Ascending aorta (tissue), 2 donors: ENCODE measurements at regions not wholly inside any gene's neighbourhood (a gene's known extent, or its start where the extent isn't known, plus 50 kb on each side); places are given as distances from the start of the nearest gene placed in this dataset.

Experiments used
- DNase-seq, 2 donors: peaks; one replicate each; pipeline ENCODE4 v3.0.0-alpha.2; 2019; ENCODE audit warnings: low spot score in 2 of 2
- H3K27ac ChIP-seq, 2 donors: fragments of 200-600 bp; sonication (generic); one replicate each; pipeline ENCODE4 v1.5.1; 2016 to 2017; ENCODE audit warnings: mild to moderate bottlenecking in 1 of 2
- H3K27me3 ChIP-seq: fragments of 200-600 bp; sonication (generic); one replicate; pipeline ENCODE4 v1.5.1; 2017
- H3K36me3 ChIP-seq, 2 donors: fragments of 200-600 bp; sonication (generic); one replicate each; pipeline ENCODE4 v1.5.1; 2016
- H3K4me1 ChIP-seq, 2 donors: fragments of 200-600 bp; sonication (generic); one replicate each; pipeline ENCODE4 v1.5.1; 2016 to 2017; ENCODE audit warnings: mild to moderate bottlenecking in 1 of 2
- H3K4me3 ChIP-seq, 2 donors: fragments of 200-600 bp; sonication (generic); one replicate each; pipeline ENCODE4 v1.5.1; 2016 to 2017; ENCODE audit warnings: mild to moderate bottlenecking in 1 of 2
- H3K9me3 ChIP-seq, 2 donors: fragments of 200-600 bp; sonication (generic); one replicate each; pipeline ENCODE4 v1.5.1; 2016
- intact Hi-C: fragments of 100-400 bp; cut with DNase I; formaldehyde crosslinking; loops from one replicate; pipeline ENCODE4 v1.15.1; 2023
- TF ChIP-seq, protein P1 (sequence below), 3 experiments: fragments of 200-600 bp in 2 of 3; fragments of 450-650 bp in 1 of 3; sonication (generic) in 2 of 3; IDR thresholded peaks; one replicate each; pipeline ENCODE4 v1.5.1; 2016 to 2019; ENCODE audit warnings: antibody characterized with exemption in 3 of 3, mild to moderate bottlenecking in 1 of 3, moderate library complexity in 1 of 3

- no peak for DNase-seq
- H3K27me3 ChIP-seq: no peaks in the 10 kb centered on the region
- TF ChIP-seq, protein P1, sequence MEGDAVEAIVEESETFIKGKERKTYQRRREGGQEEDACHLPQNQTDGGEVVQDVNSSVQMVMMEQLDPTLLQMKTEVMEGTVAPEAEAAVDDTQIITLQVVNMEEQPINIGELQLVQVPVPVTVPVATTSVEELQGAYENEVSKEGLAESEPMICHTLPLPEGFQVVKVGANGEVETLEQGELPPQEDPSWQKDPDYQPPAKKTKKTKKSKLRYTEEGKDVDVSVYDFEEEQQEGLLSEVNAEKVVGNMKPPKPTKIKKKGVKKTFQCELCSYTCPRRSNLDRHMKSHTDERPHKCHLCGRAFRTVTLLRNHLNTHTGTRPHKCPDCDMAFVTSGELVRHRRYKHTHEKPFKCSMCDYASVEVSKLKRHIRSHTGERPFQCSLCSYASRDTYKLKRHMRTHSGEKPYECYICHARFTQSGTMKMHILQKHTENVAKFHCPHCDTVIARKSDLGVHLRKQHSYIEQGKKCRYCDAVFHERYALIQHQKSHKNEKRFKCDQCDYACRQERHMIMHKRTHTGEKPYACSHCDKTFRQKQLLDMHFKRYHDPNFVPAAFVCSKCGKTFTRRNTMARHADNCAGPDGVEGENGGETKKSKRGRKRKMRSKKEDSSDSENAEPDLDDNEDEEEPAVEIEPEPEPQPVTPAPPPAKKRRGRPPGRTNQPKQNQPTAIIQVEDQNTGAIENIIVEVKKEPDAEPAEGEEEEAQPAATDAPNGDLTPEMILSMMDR (IDR thresholded peaks at IDR 0.05): no peak
- intact Hi-C loops: no loop called here
- H3K27ac ChIP-seq: no peak overlapping the region
- H3K4me3 ChIP-seq: no peak overlapping the region
- H3K9me3 ChIP-seq: no peaks in the 10 kb centered on the region
- no peaks in the 10 kb centered on the region for H3K4me1 ChIP-seq
- H3K36me3 ChIP-seq: no peaks in the 10 kb centered on the region
Measured at GRCh38 chr2:4077017-4077416, 373.6 kb downstream of the DCDC2C start.

DNA sequence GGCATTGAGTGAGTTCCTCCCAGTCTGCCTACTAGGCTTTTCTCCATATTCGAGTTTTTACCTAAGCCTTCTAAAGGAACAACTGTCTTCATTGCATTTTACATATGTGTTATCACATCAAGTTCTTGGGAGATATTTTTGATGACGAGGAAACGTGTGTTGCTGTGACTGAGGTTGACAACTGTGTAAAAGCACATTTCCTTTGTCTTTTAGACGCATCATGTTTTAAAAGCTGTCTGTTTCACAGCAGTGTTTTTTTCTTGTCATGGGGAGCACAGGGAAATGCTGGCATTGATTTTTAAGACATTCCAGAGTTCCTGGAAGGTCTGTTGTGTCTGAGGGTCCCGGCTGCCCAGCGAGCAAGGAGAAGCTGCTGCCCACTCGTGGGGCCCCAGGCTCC is 381.8 kb downstream of the DCDC2C start:
- H3K36me3 ChIP-seq: no peaks in the 10 kb centered on the region
- no peak for DNase-seq
- TF ChIP-seq, protein P1 (IDR thresholded peaks at IDR 0.05): no peak
- H3K27me3 ChIP-seq: no peaks in the 10 kb centered on the region
- no peak overlapping the region for H3K4me3 ChIP-seq
- H3K9me3 ChIP-seq: no peaks in the 10 kb centered on the region
- no peak overlapping the region for H3K27ac ChIP-seq
- intact Hi-C loops: no loop called here
- no peaks in the 10 kb centered on the region for H3K4me1 ChIP-seq

GRCh38 chr2:4090668-4091630 is 387.6 kb downstream of the DCDC2C start:
- Histone ChIP-seq H3K9me3 (no peaks in the 10 kb centered on the region), H3K36me3 (no peaks in the 10 kb centered on the region), H3K4me3 (no peak overlapping the region), H3K4me1 (no peaks in the 10 kb centered on the region), H3K27me3 (no peaks in the 10 kb centered on the region), H3K27ac (no peak overlapping the region)
- intact Hi-C loops: no loop called here
- TF ChIP-seq, protein P1 (IDR thresholded peaks at IDR 0.05): no peak
- DNase-seq: no peak

DNA sequence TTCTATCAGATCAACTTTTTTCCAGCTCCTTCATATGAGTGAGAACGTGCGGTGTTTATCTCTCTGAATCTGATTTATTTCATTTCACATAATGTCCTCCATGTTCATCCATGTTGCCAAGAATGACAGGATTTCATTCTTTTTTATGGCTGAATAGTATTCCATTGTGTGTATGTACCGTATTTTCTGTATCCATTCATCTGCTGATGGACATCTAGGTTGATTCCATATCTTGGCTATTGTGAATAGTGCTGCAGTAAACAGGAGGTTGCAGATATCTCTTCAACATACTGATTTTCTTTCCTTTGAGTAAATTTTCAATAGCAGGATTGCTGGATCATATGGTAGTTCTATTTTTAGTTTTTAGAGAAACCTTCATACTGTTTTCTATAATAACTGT is 388.5 kb downstream of the DCDC2C start:
- intact Hi-C loops: no loop called here
- no peak overlapping the region for H3K27ac ChIP-seq
- no peaks in the 10 kb centered on the region for H3K36me3 ChIP-seq
- TF ChIP-seq, protein P1 (IDR thresholded peaks at IDR 0.05): no peak
- no peak overlapping the region for H3K4me3 ChIP-seq
- no peaks in the 10 kb centered on the region for H3K4me1 ChIP-seq
- H3K27me3 ChIP-seq: no peaks in the 10 kb centered on the region
- H3K9me3 ChIP-seq: no peaks in the 10 kb centered on the region
- no peak for DNase-seq

- DNase-seq: no peak
- intact Hi-C loops: no loop called here
- Histone ChIP-seq H3K27me3 (no peaks in the 10 kb centered on the region), H3K27ac (no peak overlapping the region), H3K4me3 (no peak overlapping the region), H3K4me1 (no peaks in the 10 kb centered on the region), H3K36me3 (no peaks in the 10 kb centered on the region), H3K9me3 (no peaks in the 10 kb centered on the region)
- TF ChIP-seq, protein P1 (IDR thresholded peaks at IDR 0.05): no peak
Measured at GRCh38 chr2:4094743-4095142, 391.4 kb downstream of the DCDC2C start.
